ACC112 (cell line): ENCODE measurements at regions not wholly inside any gene's neighbourhood (a gene's known extent, or its start where the extent isn't known, plus 50 kb on each side); places are given as distances from the start of the nearest gene placed in this dataset.
A peak's percentile ranks its signal among the peaks of the same experiment; 100 is the strongest.
"Not testable (repeated sequence)": the region's sequence is repeated elsewhere in the genome, so short reads cannot be mapped to it uniquely, and the experiment has no call there.

Experiments
- H2AFZ ChIP-seq: fragments of 200-600 bp; sonication (generic); one replicate; pipeline ENCODE4 v1.6.0; 2017; ENCODE audit warnings: antibody characterized with exemption, low read length; ENCODE audit not compliant: unreplicated experiment
- H3K27ac ChIP-seq: fragments of 200-600 bp; sonication (generic); 2 replicates; pipeline ENCODE4 v1.5.1; 2014; ENCODE audit warnings: low read depth, mild to moderate bottlenecking, antibody characterized with exemption, low read length, moderate library complexity
- H3K27me3 ChIP-seq: fragments of 200-600 bp; sonication (generic); 2 replicates; pipeline ENCODE4 v1.6.1; 2014; ENCODE audit warnings: mild to moderate bottlenecking, antibody characterized with exemption, low read length, moderate library complexity, mixed read lengths; ENCODE audit not compliant: insufficient read depth
- H3K36me3 ChIP-seq: fragments of 200-600 bp; sonication (generic); 2 replicates; pipeline ENCODE4 v1.6.1; 2016; ENCODE audit warnings: mild to moderate bottlenecking, antibody characterized with exemption, low read length, moderate library complexity, mixed read lengths; ENCODE audit not compliant: insufficient read depth
- H3K4me1 ChIP-seq: fragments of 200-600 bp; sonication (generic); one replicate; pipeline ENCODE4 v1.6.1; 2016; ENCODE audit warnings: low read length, mixed read lengths; ENCODE audit not compliant: insufficient read depth, unreplicated experiment, control insufficient read depth
- H3K4me3 ChIP-seq: fragments of 200-600 bp; sonication (generic); 2 replicates; pipeline ENCODE4 v1.5.1; 2014; ENCODE audit warnings: mild to moderate bottlenecking, low read depth, low read length
- H3K79me2 ChIP-seq: fragments of 200-600 bp; sonication (generic); one replicate; pipeline ENCODE4 v1.6.0; 2016; ENCODE audit warnings: low read length; ENCODE audit not compliant: control insufficient read depth, unreplicated experiment, insufficient read depth

GRCh38 chr11:44361813-44362212, 51.9 kb upstream of the ALX4 start:
- Histone ChIP-seq H3K27ac (no peak overlapping the region), H3K79me2 (no peaks in the 10 kb centered on the region), H3K27me3 (peaks cover 76% of the 10 kb centered on the region), H3K4me1 (no peaks in the 10 kb centered on the region), H2AFZ (peak overlapping the region; percentile 17), H3K4me3 (peak overlapping the region; percentile 53), H3K36me3 (no peaks in the 10 kb centered on the region)

- H3K4me3 ChIP-seq: no peak overlapping the region
- no peak overlapping the region for H3K27ac ChIP-seq
- no peaks in the 10 kb centered on the region for H3K36me3 ChIP-seq
- H2AFZ ChIP-seq: no peak overlapping the region
- peaks cover 70% of the 10 kb centered on the region for H3K27me3 ChIP-seq
- no peaks in the 10 kb centered on the region for H3K4me1 ChIP-seq
- no peaks in the 10 kb centered on the region for H3K79me2 ChIP-seq
These were observed 53.2 kb upstream of the ALX4 start for GRCh38 chr11:44363116-44363515.

- no peak overlapping the region for H3K27ac ChIP-seq
- H2AFZ ChIP-seq: no peak overlapping the region
- no peaks in the 10 kb centered on the region for H3K36me3 ChIP-seq
- peaks cover 68% of the 10 kb centered on the region for H3K27me3 ChIP-seq
- no peak overlapping the region for H3K4me3 ChIP-seq
- H3K79me2 ChIP-seq: no peaks in the 10 kb centered on the region
- H3K4me1 ChIP-seq: no peaks in the 10 kb centered on the region
These were observed 54.7 kb upstream of the ALX4 start for GRCh38 chr11:44364596-44364995.

DNA sequence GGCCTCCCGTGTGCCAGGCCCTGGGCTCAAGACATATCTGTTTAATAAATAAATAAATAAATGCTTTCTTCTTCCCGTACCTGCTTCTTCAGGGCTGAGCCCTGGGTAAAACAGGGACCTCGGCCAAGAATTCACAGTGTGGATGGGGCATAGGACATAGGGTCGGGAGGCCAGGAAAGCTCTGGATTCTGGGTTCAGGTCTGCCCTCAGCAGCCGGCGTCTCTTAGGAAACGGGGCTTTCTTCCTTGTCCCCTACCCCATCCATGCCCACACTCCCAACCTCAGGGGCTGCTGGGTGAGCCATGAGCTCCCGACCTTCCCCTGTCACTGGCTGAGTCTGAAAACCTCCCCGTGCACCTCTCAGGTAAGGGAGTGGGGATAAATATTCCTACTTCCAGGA, 55.7 kb upstream of the ALX4 start:
- H2AFZ ChIP-seq: no peak overlapping the region
- no peak overlapping the region for H3K27ac ChIP-seq

GRCh38 chr11:44366026-44366425, 56.1 kb upstream of the ALX4 start:
- peaks cover 55% of the 10 kb centered on the region for H3K27me3 ChIP-seq
- H3K4me1 ChIP-seq: no peaks in the 10 kb centered on the region
- H2AFZ ChIP-seq: no peak overlapping the region
- H3K27ac ChIP-seq: no peak overlapping the region
- H3K36me3 ChIP-seq: no peaks in the 10 kb centered on the region
- H3K4me3 ChIP-seq: no peak overlapping the region
- H3K79me2 ChIP-seq: no peaks in the 10 kb centered on the region

More for the DNA sequence above, 55.7 kb upstream of the ALX4 start:
- no peaks in the 10 kb centered on the region for H3K36me3 ChIP-seq
- peaks cover 59% of the 10 kb centered on the region for H3K27me3 ChIP-seq
- H3K4me3 ChIP-seq: no peak overlapping the region
- H3K4me1 ChIP-seq: no peaks in the 10 kb centered on the region
- no peaks in the 10 kb centered on the region for H3K79me2 ChIP-seq

DNA sequence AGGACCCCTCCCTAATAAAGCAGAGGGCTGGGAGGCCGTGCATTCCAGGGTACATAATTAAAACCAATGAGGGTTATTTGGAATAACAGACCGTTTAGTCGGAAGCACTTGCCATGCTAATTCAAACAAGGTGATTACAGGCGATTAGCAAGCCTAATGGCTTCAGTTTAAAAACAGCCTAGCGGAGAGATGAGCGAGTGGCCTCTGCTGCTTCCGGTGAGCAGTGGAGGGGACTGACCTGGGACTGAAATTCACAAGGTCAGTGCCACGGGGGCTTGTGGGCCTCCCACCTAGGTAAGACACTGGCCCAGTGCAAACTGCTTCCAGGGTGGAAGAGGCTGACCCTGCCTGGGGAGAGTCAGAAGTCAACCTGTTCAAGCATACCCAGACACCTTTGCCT, 56.8 kb upstream of the ALX4 start:
- Histone ChIP-seq H3K79me2 (no peaks in the 10 kb centered on the region), H3K36me3 (no peaks in the 10 kb centered on the region), H3K27me3 (peaks cover 47% of the 10 kb centered on the region), H3K4me1 (no peaks in the 10 kb centered on the region), H3K4me3 (no peak overlapping the region), H2AFZ (no peak overlapping the region), H3K27ac (no peak overlapping the region)

DNA sequence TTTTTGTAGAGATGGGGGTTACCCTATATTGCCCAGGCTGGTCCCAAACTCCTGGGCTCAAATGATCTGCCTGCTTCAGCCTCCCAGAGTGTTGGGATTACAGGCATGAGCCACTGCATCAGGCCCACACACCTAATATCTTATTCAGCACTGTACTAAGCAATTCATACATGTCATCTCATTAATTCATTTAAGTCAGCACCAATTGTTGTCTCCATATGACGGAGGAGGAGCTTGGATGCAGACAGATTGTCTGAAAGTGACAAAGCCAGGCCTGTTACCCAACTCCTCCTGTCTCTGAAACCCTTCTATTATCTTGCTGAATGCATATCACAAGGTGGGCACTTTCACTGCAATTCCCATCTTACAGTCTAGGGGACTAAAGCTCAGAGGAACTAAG, 57.5 kb upstream of the ALX4 start:
- no peak overlapping the region for H3K4me3 ChIP-seq
- H3K36me3 ChIP-seq: no peaks in the 10 kb centered on the region
- no peaks in the 10 kb centered on the region for H3K79me2 ChIP-seq
- H3K27me3 ChIP-seq: peaks cover 40% of the 10 kb centered on the region
- H3K4me1 ChIP-seq: no peaks in the 10 kb centered on the region
- H3K27ac ChIP-seq: no peak overlapping the region
- H2AFZ ChIP-seq: no peak overlapping the region

DNA sequence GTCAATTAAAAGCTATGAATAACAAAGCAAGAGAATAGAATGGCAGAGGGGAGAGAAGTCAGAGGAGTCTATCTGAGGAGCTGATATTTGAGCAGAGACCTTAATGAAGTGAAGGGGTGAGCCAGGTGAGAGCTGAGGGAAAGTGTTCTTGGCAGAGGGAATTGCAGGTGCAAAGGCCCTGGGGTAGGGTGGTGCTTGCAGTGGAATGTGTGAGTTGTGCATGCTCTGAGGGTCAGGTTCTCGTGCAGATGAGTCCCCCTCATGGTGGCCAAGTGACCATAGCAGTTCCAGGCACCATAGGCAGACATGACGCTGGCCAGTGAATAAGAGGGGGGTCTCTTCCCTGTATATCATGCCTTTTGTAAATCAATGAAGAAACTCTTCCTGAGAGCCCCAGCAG, 58.9 kb upstream of the ALX4 start:
- H3K27ac ChIP-seq: no peak overlapping the region
- no peaks in the 10 kb centered on the region for H3K36me3 ChIP-seq
- H3K79me2 ChIP-seq: no peaks in the 10 kb centered on the region
- no peak overlapping the region for H2AFZ ChIP-seq
- no peak overlapping the region for H3K4me3 ChIP-seq
- H3K4me1 ChIP-seq: no peaks in the 10 kb centered on the region
- H3K27me3 ChIP-seq: peaks cover 37% of the 10 kb centered on the region

- H3K27me3 ChIP-seq: peaks cover 44% of the 10 kb centered on the region
- not testable (repeated sequence) for H3K79me2 ChIP-seq, H3K4me1 ChIP-seq, H3K36me3 ChIP-seq, H3K27ac ChIP-seq, H2AFZ ChIP-seq, H3K4me3 ChIP-seq
These were observed 61.1 kb upstream of the ALX4 start for GRCh38 chr11:44371042-44371441.

- Histone ChIP-seq H3K36me3 (no peaks in the 10 kb centered on the region), H3K4me3 (no peak overlapping the region), H3K27ac (no peak overlapping the region)
These were observed 61.8 kb upstream of the ALX4 start for GRCh38 chr11:44371706-44372105.

GRCh38 chr11:44372989-44373388, 63.0 kb upstream of the ALX4 start:
- H3K4me3 ChIP-seq: no peak overlapping the region
- no peaks in the 10 kb centered on the region for H3K36me3 ChIP-seq
- no peaks in the 10 kb centered on the region for H3K79me2 ChIP-seq
- no peak overlapping the region for H2AFZ ChIP-seq
- no peak overlapping the region for H3K27ac ChIP-seq
- H3K27me3 ChIP-seq: peaks cover 51% of the 10 kb centered on the region
- no peaks in the 10 kb centered on the region for H3K4me1 ChIP-seq

More at GRCh38 chr11:44371706-44372105, 61.8 kb upstream of the ALX4 start:
- no peak overlapping the region for H2AFZ ChIP-seq
- peaks cover 44% of the 10 kb centered on the region for H3K27me3 ChIP-seq
- no peaks in the 10 kb centered on the region for H3K4me1 ChIP-seq
- no peaks in the 10 kb centered on the region for H3K79me2 ChIP-seq
